Body of pancreas (tissue), 4 donors: ENCODE measurements at regions not wholly inside any gene's neighbourhood (a gene's known extent, or its start where the extent isn't known, plus 50 kb on each side); places are given as distances from the start of the nearest gene placed in this dataset.

Source experiments
- CTCF ChIP-seq, 7 experiments: fragments of 450-650 bp in 4 of 7; fragments of 200-600 bp in 3 of 7; sonication (generic) in 3 of 7; IDR thresholded peaks; one replicate each; pipeline ENCODE4 v1.5.1; 2016 to 2019; ENCODE audit warnings: antibody characterized with exemption in 7 of 7
- POLR2A ChIP-seq, 3 donors: fragments of 450-650 bp; IDR thresholded peaks; one replicate each; pipeline ENCODE4 v1.6.1; 2016; ENCODE audit warnings: antibody characterized with exemption in 3 of 3, mild to moderate bottlenecking in 2 of 3

GRCh38 chr1:29811727-29812407 lies 575.5 kb downstream of the PTPRU start:
- TF ChIP-seq CTCF (IDR thresholded peaks at IDR 0.05) (no peak), POLR2A (IDR thresholded peaks at IDR 0.05) (no peak)
